ENCODE measurements at regions not wholly inside any gene's neighbourhood (a gene's known extent, or its start where the extent isn't known, plus 50 kb on each side); places are given as distances from the start of the nearest gene placed in this dataset.

- POLR2A ChIA-PET = no interaction called here
- DNase-seq (ENCODE audit: low spot score) = no peak
- Histone ChIP-seq H3K36me3 (replicated peaks in 1 of 2; ENCODE audit: control insufficient read depth in 1 of 2, insufficient read depth in 2 of 2, low read length in 2 of 2) (no peaks in the 10 kb centered on the region), H3K9me3 (ENCODE audit: low read length) (no peaks in the 10 kb centered on the region), H3K9ac (ENCODE audit: insufficient read depth, low read depth, low read length) (no peak overlapping the region), H3K4me3 (replicated peaks in 1 of 3; ENCODE audit: insufficient read depth in 1 of 3, low read depth in 2 of 3, low read length in 3 of 3) (no peak overlapping the region), H3K4me2 (ENCODE audit: low read depth, low read length) (no peak overlapping the region), H3K27ac (ENCODE audit: extremely low read length, insufficient read depth, low read length) (no peak overlapping the region), H3K79me2 (ENCODE audit: insufficient read depth, low read length) (no peaks in the 10 kb centered on the region), H2AFZ (ENCODE audit: low read length) (no peak overlapping the region), H3K4me1 (ENCODE audit: insufficient read depth, low read length) (no peaks in the 10 kb centered on the region), H4K20me1 (ENCODE audit: insufficient read depth, low read length) (no peaks in the 10 kb centered on the region), H3K27me3 (ENCODE audit: control insufficient read depth in 1 of 2, insufficient read depth in 2 of 2, low read length in 2 of 2) (no peaks in the 10 kb centered on the region)
- intact Hi-C loops (cut with micrococcal nuclease; ENCODE audit: unreplicated experiment) = loop anchor here (5.0 kb wide), 1 partner anchor 189 kb away; no protein-coding TSS in a partner anchor
- no TSS peak for BruUV-seq (replicated peaks)
- FAIRE-seq = no peak
- ATAC-seq = no peak
- CTCF ChIA-PET (ENCODE audit: low intra/inter-chr PET ratio, low total read pairs) = no interaction called here
- 96% methylated on average over 4 of the region's 4 CpGs for WGBS (ENCODE audit: low lambda C conversion rate)
- in situ Hi-C loops (cut with HindIII; ENCODE audit: extremely low pct_ligation_motif_present, low pct_unique_long_range_greater_than_20kb) = no loop called here
- TF ChIP-seq ZNF460 (CRISPR knock-in tag; IDR thresholded peaks at IDR 0.05; ENCODE audit: borderline replicate concordance) (no peak), MAFK (conservative IDR thresholded peaks at IDR 0.05 in 1 of 2, IDR thresholded peaks at IDR 0.05 in 1 of 2; ENCODE audit: low read length in 2 of 2) (peak in 1 of 2 experiments; percentile 13; a peak in 1 of 4 replicates)
These were observed 111.9 kb upstream of the DTNA start for GRCh38 chr18:34598120-34598635.

GRCh38 chr18:34600158-34600557 lies 109.9 kb upstream of the DTNA start:
- H3K4me1 ChIP-seq (ENCODE audit: insufficient read depth, low read length) = no peaks in the 10 kb centered on the region
- no peak overlapping the region for H3K27ac ChIP-seq (ENCODE audit: extremely low read length, insufficient read depth, low read length)
- POLR2A ChIA-PET = no interaction called here
- no peak overlapping the region for H3K4me2 ChIP-seq (ENCODE audit: low read depth, low read length)
- in situ Hi-C loops (cut with HindIII; ENCODE audit: extremely low pct_ligation_motif_present, low pct_unique_long_range_greater_than_20kb) = no loop called here
- intact Hi-C loops (cut with micrococcal nuclease; ENCODE audit: unreplicated experiment) = no loop called here
- no peaks in the 10 kb centered on the region for H3K79me2 ChIP-seq (ENCODE audit: insufficient read depth, low read length)
- no peaks in the 10 kb centered on the region for H4K20me1 ChIP-seq (ENCODE audit: insufficient read depth, low read length)
- no peak overlapping the region for H2AFZ ChIP-seq (ENCODE audit: low read length)
- no TSS peak for BruUV-seq (replicated peaks)
- DNase-seq (ENCODE audit: low spot score) (no peak), FAIRE-seq (no peak), ATAC-seq (no peak)
- CTCF ChIA-PET (ENCODE audit: low intra/inter-chr PET ratio, low total read pairs) = no interaction called here
- H3K27me3 ChIP-seq (ENCODE audit: control insufficient read depth in 1 of 2, insufficient read depth in 2 of 2, low read length in 2 of 2) = no peaks in the 10 kb centered on the region
- no peak overlapping the region for H3K4me3 ChIP-seq (replicated peaks in 1 of 3; ENCODE audit: insufficient read depth in 1 of 3, low read depth in 2 of 3, low read length in 3 of 3)
- no peak overlapping the region for H3K9ac ChIP-seq (ENCODE audit: insufficient read depth, low read depth, low read length)
- TF ChIP-seq ZFP36 (IDR thresholded peaks at IDR 0.05; ENCODE audit: borderline replicate concordance, low read depth, low read length, partially characterized antibody) (no peak), ZNF256 (CRISPR knock-in tag; conservative IDR thresholded peaks at IDR 0.05) (no peak), ZNF883 (CRISPR knock-in tag; IDR thresholded peaks at IDR 0.05; ENCODE audit: not compliant biosample characterization) (no peak), NFKB2 (CRISPR knock-in tag; IDR thresholded peaks at IDR 0.05; ENCODE audit: borderline replicate concordance) (no peak), ETS1 (CRISPR knock-in tag; IDR thresholded peaks at IDR 0.05) (no peak), TERF1 (CRISPR knock-in tag; IDR thresholded peaks at IDR 0.05) (no peak), ZKSCAN8 (CRISPR knock-in tag; IDR thresholded peaks at IDR 0.05; ENCODE audit: borderline replicate concordance) (no peak), NFE2 (CRISPR knock-in tag; IDR thresholded peaks at IDR 0.05) (no peak), STAT6 (CRISPR knock-in tag; IDR thresholded peaks at IDR 0.05; ENCODE audit: borderline replicate concordance) (no peak), RARA (CRISPR knock-in tag; IDR thresholded peaks at IDR 0.05) (no peak)
- no peaks in the 10 kb centered on the region for H3K36me3 ChIP-seq (replicated peaks in 1 of 2; ENCODE audit: control insufficient read depth in 1 of 2, insufficient read depth in 2 of 2, low read length in 2 of 2)
- H3K9me3 ChIP-seq (ENCODE audit: low read length) = no peaks in the 10 kb centered on the region
